WI38 (cell line): ENCODE measurements at regions not wholly inside any gene's neighbourhood (a gene's known extent, or its start where the extent isn't known, plus 50 kb on each side); places are given as distances from the start of the nearest gene placed in this dataset.

Experiments
- H3K4me3 ChIP-seq: 2 replicates; pipeline ENCODE4 v1.5.1; 2011; ENCODE audit warnings: low read depth, mild to moderate bottlenecking, control low read depth, low read length
- CTCF ChIP-seq: IDR thresholded peaks from 2 replicates; pipeline ENCODE4 v1.5.1; 2012; ENCODE audit warnings: low read depth, mild to moderate bottlenecking, control low read depth, low read length

- no peak overlapping the region for H3K4me3 ChIP-seq
- no peak for TF ChIP-seq CTCF
Observed at GRCh38 chr9:87237336-87237735, 260.3 kb upstream of the DAPK1 start.

GRCh38 chr9:87238545-87238944 is 259.1 kb upstream of the DAPK1 start:
- H3K4me3 ChIP-seq = no peak overlapping the region
- TF ChIP-seq CTCF = no peak

GRCh38 chr9:87239312-87239711 is 258.4 kb upstream of the DAPK1 start:
- no peak for TF ChIP-seq CTCF
- no peak overlapping the region for H3K4me3 ChIP-seq

GRCh38 chr9:87243602-87244001 is 254.1 kb upstream of the DAPK1 start:
- TF ChIP-seq CTCF = no peak

GRCh38 chr9:87245271-87245670 is 252.4 kb upstream of the DAPK1 start:
- no peak overlapping the region for H3K4me3 ChIP-seq
- no peak for TF ChIP-seq CTCF

More at GRCh38 chr9:87243602-87244001, 254.1 kb upstream of the DAPK1 start:
- no peak overlapping the region for H3K4me3 ChIP-seq

- no peak for TF ChIP-seq CTCF
- H3K4me3 ChIP-seq = no peak overlapping the region
Observed at GRCh38 chr9:87247097-87247496, 250.6 kb upstream of the DAPK1 start.

GRCh38 chr9:87249029-87249428 is 248.6 kb upstream of the DAPK1 start:
- no peak for TF ChIP-seq CTCF
- H3K4me3 ChIP-seq = no peak overlapping the region

GRCh38 chr9:87250205-87250604 is 247.5 kb upstream of the DAPK1 start:
- TF ChIP-seq CTCF = no peak

More at GRCh38 chr9:87250205-87250604, 247.5 kb upstream of the DAPK1 start:
- no peak overlapping the region for H3K4me3 ChIP-seq
